Smooth muscle cell of the brain vasculature (primary cell): ENCODE measurements at regions not wholly inside any gene's neighbourhood (a gene's known extent, or its start where the extent isn't known, plus 50 kb on each side); places are given as distances from the start of the nearest gene placed in this dataset.
"Not testable (repeated sequence)": the region's sequence is repeated elsewhere in the genome, so short reads cannot be mapped to it uniquely, and the experiment has no call there.

ENCODE experiments used
- DNase-seq: peaks from one replicate; pipeline ENCODE4 v3.0.0-alpha.2; 2012; ENCODE audit warnings: low read depth, low spot score

GRCh38 chr12:27133022-27133590, 50.7 kb upstream of the C12orf71 start:
- no peak for DNase-seq

DNA sequence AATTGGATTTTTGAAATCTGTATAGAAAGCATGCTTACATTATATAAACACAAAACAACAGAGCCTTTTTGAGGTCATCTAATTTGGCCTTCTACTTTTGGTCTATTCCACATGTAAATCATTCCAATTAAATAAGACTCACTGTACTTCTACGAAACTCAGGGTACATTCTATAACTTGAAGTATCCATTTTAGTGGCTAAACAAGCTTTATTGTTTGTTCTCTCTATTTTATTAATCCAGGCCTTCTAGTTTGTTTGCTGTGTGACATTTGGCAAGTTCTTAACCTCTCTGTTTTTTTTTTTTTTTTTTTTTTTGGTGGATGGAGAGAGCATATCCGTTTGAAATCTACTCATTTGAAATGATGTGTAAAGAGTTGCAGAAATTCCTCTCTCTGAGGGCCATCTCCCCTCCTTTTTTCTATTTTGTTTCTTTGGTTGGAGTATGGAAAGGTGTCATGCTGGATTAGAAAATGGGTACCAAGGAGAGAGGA, 58.1 kb upstream of the C12orf71 start:
- no peak for DNase-seq

DNA sequence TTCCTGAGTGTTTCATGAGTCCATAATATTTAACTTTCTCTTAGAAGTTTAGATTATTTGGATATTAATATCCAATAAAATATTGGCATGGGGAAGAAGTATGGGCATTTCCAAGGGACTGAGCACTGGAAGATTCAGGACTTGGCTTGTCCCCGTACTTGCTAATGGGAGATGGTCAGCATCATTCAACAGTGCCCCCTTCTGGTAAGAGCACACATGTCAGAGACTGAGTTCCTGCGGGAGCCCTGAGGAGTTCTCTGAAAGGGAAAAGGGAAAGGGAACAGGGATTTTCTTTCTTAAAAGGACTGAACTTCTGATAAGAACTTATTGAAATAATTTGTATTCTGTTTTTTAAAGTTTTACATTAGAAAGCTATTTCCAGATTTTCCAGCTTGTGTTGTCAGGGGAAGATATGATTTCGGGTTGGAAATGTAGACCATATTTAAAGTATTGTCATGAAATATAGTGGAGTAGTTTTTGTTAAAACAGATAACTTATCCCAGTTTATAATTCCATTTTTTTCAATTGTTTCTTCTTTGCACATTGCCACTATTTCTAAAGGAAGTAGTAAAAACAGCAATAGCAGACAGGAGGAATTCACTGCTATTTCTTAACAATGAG, 59.8 kb upstream of the C12orf71 start:
- peak; percentile 62 for DNase-seq

DNA sequence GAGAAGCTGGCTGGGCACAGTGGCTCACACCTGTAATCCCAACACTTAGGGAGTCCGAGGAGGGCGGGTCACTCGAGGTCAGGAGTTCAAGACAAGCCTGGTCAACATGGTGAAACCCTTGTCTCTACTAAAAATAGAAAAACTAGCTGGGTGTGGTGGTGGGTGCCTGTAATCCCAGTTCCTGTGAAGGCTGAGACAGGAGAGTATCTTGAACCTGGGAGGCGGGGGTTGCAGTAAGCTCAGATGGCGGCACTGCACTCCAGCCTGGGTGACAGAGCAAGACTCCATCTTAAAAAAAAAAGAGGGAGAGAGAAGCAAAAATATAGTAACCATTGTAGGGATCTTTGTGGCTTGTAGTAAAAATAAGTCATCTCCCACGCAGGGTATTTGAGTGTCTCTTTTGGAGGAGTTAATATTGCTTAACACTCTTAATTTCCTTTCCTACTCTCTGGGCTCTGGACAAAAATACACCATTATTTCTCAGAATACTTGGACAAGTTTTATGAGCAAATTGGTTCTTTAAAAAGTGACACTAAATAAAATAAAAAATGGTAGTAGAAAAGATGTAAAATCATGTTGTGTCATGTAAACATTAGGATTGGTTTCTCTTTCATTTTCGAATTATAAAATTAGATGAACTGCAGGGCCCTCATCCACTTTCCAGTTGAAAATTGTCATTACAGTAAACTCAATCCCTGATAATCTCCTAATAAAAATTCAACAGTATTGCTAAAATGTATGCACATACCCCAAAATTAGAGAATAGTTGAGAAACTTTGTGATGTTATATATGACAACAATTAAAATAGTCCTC, 61.1 kb upstream of the C12orf71 start:
- DNase-seq, result no peak

- DNase-seq, result not testable (repeated sequence)
These were observed 63.3 kb upstream of the C12orf71 start for GRCh38 chr12:27145725-27146124.

DNA sequence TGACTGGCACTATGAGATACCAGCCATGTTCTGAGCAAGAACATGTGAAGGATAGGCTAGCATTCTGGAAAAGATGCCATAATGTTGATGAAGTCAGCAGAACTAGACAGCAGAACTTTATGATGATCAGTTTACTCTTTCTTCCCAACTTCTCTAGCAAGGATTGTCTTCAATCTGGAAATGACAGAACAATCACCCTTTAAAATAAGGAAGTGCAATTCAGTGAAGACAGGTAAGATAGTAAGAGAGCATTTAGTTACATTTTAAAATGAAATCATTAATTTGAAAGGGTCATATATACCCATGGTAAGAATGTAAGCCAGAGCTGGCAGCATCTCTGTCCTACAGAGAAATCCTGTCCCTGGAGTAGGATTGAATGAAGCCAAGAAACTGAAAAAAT, 66.0 kb upstream of the C12orf71 start:
- DNase-seq, result no peak

- DNase-seq, result no peak
These were observed 66.4 kb upstream of the C12orf71 start for GRCh38 chr12:27148791-27149190.

DNA sequence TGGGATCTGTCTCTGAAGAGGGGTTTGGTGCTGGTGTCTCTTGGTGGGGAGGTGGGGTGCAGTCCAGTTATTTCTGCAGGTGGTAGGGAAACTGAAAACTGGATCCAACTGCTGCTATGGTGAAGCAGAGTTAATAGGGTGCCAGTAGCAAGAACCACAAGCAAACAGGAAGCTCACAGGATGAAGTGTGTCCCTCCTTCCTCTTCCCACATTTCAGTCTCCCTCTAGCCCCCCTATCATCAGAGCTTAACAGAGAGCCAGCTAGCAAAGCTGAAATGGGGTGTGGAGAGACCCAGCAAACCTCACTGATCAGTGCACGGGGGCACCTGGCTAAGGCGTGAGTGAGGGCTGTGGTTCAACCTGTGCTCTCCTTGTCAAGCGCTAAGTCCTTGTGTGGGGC, 69.1 kb upstream of the C12orf71 start:
- no peak for DNase-seq

GRCh38 chr12:27158297-27158696, 75.9 kb upstream of the C12orf71 start:
- no peak for DNase-seq

DNA sequence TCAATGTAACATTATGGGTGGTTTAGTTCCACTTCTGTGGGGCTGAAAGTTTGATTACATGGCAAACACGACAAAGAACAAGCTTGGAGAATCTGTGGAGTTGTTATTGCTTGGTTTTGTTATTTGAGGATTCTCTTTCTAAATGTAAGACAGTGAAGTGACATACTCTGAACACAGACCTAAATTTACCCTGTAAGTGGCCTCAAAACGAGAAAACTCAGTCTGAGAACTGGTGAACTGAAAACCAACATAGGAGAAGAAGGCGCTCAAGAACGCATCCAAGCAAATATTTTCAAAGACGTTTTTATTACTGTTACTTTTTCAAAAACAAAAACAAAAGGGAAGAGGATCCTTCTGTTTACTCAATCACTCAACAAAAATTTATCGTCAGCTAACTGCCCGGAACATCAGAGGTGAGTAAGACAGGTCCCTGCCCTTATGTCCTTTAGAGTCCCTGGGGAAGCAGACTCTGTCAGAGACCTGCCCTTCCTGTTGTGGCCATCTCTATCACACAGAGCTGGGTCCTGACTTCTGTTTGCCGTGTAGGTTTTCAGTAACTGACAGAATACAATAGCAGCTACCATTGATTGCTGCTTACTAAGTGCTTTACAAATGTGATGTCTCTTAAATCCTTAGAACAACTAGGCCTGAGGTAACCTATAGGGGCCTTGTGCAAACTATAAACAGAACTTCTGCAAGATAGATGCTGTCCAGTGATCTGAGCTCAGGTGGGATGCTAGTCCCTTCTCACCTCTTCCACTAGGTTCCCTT, 79.3 kb upstream of the C12orf71 start:
- no peak for DNase-seq

- no peak for DNase-seq
These were observed 79.8 kb upstream of the C12orf71 start for GRCh38 chr12:27162229-27162537.

DNA sequence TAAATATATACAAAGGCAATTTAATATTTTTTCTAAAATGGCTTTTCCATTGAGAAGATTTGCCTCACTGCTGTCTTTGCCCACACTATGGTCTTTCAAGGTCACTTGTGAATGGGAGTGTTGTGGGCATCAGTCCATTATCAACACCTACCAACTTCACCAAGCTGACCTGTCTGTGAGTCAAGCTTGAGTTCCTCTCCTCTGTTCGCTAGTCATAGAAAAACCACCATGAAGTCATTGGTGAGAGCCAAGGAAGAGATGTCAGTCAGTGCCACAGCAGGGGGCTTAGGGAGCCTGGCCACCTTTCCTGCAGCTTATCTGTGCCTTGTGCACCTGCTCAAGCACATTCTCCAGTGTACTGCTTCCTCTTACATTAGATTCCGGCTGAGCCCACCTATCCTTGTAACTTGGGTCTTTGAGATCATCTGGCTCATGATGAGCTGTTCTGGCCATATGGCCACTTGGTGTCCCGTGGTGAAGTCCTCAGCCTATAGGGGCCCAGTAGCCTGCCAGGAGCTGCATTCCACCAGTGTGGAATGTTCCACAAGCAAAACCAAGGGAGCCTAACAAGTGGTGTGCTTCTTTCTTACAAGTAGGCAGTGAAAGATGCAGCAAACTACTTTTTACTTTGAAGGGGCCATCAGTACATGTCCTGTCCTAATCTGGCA, 80.8 kb upstream of the C12orf71 start:
- DNase-seq, result no peak

GRCh38 chr12:27163894-27164293, 80.2 kb upstream of the STK38L start:
- no peak for DNase-seq

DNA sequence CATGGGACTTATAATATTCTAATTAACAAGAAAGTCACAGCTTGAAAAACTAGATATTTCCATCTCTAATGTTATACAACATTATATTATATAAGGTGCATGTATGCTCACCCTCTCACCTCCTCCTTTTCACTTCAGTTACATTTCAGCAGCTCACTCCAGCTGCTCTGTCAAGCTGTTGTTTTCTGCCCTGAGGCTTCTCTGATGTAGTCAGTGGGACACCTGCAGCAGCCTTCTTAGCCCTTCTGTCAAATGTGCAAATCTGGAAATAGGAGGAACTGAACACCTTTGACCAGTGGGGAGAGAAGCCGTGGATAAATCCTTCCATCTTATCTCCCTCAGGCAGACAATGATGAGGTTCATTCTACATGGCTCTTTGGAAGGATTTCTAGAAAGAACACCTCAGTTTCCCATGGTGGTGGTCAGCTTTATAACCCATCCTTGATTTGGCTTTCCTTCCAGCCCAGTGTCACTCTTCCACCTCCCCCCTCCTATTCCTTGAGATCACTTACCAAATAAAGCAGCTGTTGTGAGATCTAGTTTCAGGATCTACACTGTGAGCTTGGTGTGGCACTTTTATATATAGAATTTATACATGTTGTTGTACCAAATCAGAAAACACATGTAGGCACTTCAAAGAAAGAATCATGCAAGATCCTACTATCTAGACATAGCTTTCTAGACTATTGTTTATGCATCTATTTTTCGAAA, 79.6 kb upstream of the STK38L start:
- DNase-seq, result no peak

DNA sequence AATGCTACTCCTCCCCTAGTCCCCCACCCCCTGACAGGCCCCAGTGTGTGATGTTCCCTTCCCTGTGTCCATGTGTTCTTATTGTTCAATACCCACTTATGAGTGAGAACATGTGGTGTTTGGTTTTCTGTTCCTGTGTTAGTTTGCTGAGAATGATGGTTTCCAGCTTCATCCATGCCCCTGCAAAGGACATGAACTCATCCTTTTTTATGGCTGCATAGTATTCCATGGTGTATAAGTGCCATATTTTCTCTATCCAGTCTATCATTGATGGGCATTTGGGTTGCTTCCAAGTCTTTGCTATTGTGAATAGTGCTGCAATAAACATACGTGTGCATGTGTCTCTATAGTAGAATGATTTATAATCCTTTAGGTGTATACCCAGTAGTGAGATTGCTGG, 78.1 kb upstream of the STK38L start:
- not testable (repeated sequence) for DNase-seq

GRCh38 chr12:27171494-27171893, 72.6 kb upstream of the STK38L start:
- not testable (repeated sequence) for DNase-seq

- no peak for DNase-seq
These were observed 67.3 kb upstream of the STK38L start for GRCh38 chr12:27176765-27177164.

- DNase-seq, result no peak
These were observed 66.4 kb upstream of the STK38L start for GRCh38 chr12:27177706-27178105.

DNA sequence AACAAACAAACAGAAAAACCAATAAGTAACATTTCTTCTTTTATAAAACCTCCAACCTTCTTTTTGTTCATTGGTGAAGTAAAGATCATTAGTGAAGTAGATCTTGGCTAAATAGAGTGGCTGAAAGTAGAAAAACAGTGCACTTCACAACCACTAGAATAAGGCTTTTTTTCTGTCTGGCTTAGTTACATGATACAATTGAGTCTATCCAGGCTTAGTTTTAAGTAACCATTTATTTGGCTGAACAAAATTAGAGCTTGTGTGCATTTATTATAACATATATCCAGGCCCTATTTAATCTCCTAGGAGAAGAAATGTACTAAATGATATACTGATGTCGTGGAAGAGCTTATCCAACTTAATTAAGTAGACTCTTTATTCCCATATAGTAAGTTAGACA, 65.8 kb upstream of the STK38L start:
- no peak for DNase-seq

GRCh38 chr12:27178723-27179399, 65.2 kb upstream of the STK38L start:
- DNase-seq, result no peak
